MM.1S (cell line): ENCODE measurements at regions not wholly inside any gene's neighbourhood (a gene's known extent, or its start where the extent isn't known, plus 50 kb on each side); places are given as distances from the start of the nearest gene placed in this dataset.

Experiments
- DNase-seq: peaks from one replicate; pipeline ENCODE4 v3.0.0-alpha.2; 2015
- H2AFZ ChIP-seq: fragments of 300-600 bp; sonication (generic); 2 replicates; pipeline ENCODE4 v1.6.0; 2016; ENCODE audit warnings: antibody characterized with exemption, low read length
- H3F3A ChIP-seq: fragments of 300-600 bp; sonication (generic); 2 replicates; pipeline ENCODE4 v1.6.1; 2016; ENCODE audit warnings: mild to moderate bottlenecking, antibody characterized with exemption, low read length, moderate library complexity, mixed read lengths; ENCODE audit not compliant: insufficient read depth
- H3K27ac ChIP-seq: fragments of 300-600 bp; sonication (generic); 2 replicates; pipeline ENCODE4 v1.5.1; 2016; ENCODE audit warnings: mild to moderate bottlenecking, low read length
- H3K27me3 ChIP-seq: fragments of 300-600 bp; sonication (generic); replicated peaks from 2 replicates; pipeline ENCODE4 v1.6.0; 2016; ENCODE audit warnings: low read length; ENCODE audit not compliant: insufficient read depth
- H3K36me3 ChIP-seq: fragments of 300-600 bp; sonication (generic); replicated peaks from 2 replicates; pipeline ENCODE4 v1.6.1; 2016; ENCODE audit warnings: mild to moderate bottlenecking, low read length, mixed read lengths; ENCODE audit not compliant: insufficient read depth
- H3K4me1 ChIP-seq: fragments of 300-600 bp; sonication (generic); 2 replicates; pipeline ENCODE4 v1.6.1; 2016; ENCODE audit warnings: low read length, mixed read lengths
- H3K4me2 ChIP-seq: fragments of 300-600 bp; sonication (generic); 2 replicates; pipeline ENCODE4 v1.6.0; 2016; ENCODE audit warnings: low read depth, low read length
- H3K4me3 ChIP-seq: fragments of 300-600 bp; sonication (generic); 2 replicates; pipeline ENCODE4 v1.5.1; 2016; ENCODE audit warnings: low read length, mixed read lengths
- H3K79me2 ChIP-seq: fragments of 300-600 bp; sonication (generic); 2 replicates; pipeline ENCODE4 v1.6.1; 2016; ENCODE audit warnings: mixed run types, low read length, mixed read lengths
- H3K9ac ChIP-seq: fragments of 300-600 bp; sonication (generic); 2 replicates; pipeline ENCODE4 v1.6.1; 2016; ENCODE audit warnings: low read length, mixed read lengths
- H3K9me2 ChIP-seq: fragments of 300-600 bp; sonication (generic); replicated peaks from 2 replicates; pipeline ENCODE4 v1.6.1; 2016; ENCODE audit warnings: mild to moderate bottlenecking, low read length, mixed read lengths; ENCODE audit not compliant: insufficient read depth
- H3K9me3 ChIP-seq: fragments of 300-600 bp; sonication (generic); replicated peaks from 2 replicates; pipeline ENCODE4 v1.6.1; 2016; ENCODE audit warnings: mild to moderate bottlenecking, low read length, mixed read lengths; ENCODE audit not compliant: insufficient read depth
- H4K20me1 ChIP-seq: fragments of 300-600 bp; sonication (generic); 2 replicates; pipeline ENCODE4 v1.6.1; 2016; ENCODE audit warnings: mild to moderate bottlenecking, low read length, moderate library complexity, mixed read lengths; ENCODE audit not compliant: insufficient read depth
- EZH2 ChIP-seq: fragments of 300-600 bp; sonication (generic); optimal IDR thresholded peaks from 2 replicates; pipeline ENCODE3; 2017; ENCODE audit warnings: low read depth, mild to moderate bottlenecking, antibody characterized with exemption, low read length, mixed read lengths
- EZH2phosphoT487 ChIP-seq: fragments of 300-600 bp; sonication (generic); IDR thresholded peaks from 2 replicates; pipeline ENCODE4 v1.6.1; 2018; ENCODE audit warnings: antibody characterized with exemption, low read length
- TF ChIP-seq, protein P1 (sequence below): fragments of 300-600 bp; sonication (generic); IDR thresholded peaks from 2 replicates; pipeline ENCODE4 v1.5.1; 2016; ENCODE audit warnings: antibody characterized with exemption, low read length, mixed read lengths

DNA sequence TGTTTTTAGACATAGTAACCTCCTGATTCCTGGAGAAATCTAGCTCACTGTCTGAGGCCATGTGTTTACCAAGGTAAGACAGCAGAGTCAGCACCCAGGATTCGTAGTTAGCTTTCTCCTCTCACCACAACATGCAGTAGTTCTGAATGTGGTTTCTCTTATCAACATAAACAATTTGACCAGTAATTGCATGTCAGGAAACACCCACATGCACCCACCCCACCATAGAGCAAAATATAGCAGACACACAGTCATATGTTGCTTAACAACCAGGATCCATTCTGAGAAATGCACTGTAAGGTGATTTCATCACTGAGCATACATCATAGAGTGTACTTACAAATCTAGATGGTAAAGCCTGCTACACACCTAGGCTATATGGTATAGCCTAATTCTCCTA is 1004.0 kb downstream of the ANKRD7 start:
- no peak overlapping the region for H3K27ac ChIP-seq
- H3K27me3 ChIP-seq, result no peaks in the 10 kb centered on the region
- peak; percentile 76 for DNase-seq
- no peaks in the 10 kb centered on the region for H3K9me3 ChIP-seq
- no peaks in the 10 kb centered on the region for H4K20me1 ChIP-seq
- peaks cover 6% of the 10 kb centered on the region; the same call in 1 of the 2 replicates for H3K4me1 ChIP-seq
- no peaks in the 10 kb centered on the region for H3K36me3 ChIP-seq
- H3F3A ChIP-seq, result no peaks in the 10 kb centered on the region
- no peak overlapping the region for H3K9ac ChIP-seq
- no peak overlapping the region for H3K4me2 ChIP-seq
- H3K9me2 ChIP-seq, result no peaks in the 10 kb centered on the region
- no peak overlapping the region for H3K4me3 ChIP-seq
- TF ChIP-seq EZH2, result no peak
- no peak for TF ChIP-seq EZH2phosphoT487
- TF ChIP-seq, protein P1, sequence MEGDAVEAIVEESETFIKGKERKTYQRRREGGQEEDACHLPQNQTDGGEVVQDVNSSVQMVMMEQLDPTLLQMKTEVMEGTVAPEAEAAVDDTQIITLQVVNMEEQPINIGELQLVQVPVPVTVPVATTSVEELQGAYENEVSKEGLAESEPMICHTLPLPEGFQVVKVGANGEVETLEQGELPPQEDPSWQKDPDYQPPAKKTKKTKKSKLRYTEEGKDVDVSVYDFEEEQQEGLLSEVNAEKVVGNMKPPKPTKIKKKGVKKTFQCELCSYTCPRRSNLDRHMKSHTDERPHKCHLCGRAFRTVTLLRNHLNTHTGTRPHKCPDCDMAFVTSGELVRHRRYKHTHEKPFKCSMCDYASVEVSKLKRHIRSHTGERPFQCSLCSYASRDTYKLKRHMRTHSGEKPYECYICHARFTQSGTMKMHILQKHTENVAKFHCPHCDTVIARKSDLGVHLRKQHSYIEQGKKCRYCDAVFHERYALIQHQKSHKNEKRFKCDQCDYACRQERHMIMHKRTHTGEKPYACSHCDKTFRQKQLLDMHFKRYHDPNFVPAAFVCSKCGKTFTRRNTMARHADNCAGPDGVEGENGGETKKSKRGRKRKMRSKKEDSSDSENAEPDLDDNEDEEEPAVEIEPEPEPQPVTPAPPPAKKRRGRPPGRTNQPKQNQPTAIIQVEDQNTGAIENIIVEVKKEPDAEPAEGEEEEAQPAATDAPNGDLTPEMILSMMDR, result no peak
- no peaks in the 10 kb centered on the region for H3K79me2 ChIP-seq
- H2AFZ ChIP-seq, result no peak overlapping the region

DNA sequence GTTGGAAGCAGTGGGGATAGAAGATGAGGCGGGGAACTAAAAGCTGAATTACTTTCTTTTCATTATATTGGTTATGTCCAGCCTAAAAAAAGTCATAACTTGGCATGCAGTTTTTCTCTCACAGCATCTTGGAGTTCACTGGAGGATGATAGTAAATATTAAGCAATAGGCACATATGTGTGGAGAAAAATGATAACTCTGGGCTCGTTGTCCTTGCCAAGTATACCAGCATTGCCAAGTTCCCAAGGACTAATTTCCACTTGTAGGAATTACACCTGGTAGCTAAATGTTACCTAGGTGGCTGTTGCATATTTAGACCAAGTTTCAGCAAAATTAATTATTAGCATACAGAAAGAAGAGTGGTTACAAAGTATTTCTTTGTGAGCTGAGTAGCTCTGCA is 1007.6 kb downstream of the ANKRD7 start:
- H3K9me3 ChIP-seq, result no peaks in the 10 kb centered on the region
- H3K27ac ChIP-seq, result no peak overlapping the region
- no peak overlapping the region for H3K9ac ChIP-seq

DNA sequence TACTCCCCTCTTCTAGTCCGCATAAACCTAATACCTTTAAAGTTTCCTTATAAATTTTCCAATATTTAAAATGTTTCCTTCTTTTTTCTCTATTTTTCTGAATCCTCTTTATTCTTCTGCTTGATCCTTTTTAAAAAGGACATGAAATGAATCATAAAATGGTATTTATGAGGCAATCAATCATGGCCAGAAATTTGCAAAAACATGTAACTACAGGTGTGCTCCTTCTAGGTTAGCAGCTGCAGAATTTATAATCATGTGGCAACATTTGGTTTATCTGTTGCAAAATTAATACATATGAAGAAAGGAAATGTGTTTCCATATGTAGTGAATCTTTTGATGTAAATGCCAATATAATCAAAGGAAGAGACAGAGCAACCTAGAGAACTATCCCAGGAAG is 1008.5 kb downstream of the ANKRD7 start:
- H3K27ac ChIP-seq, result no peak overlapping the region
- H3F3A ChIP-seq, result no peaks in the 10 kb centered on the region
- DNase-seq, result no peak
- H3K4me3 ChIP-seq, result no peak overlapping the region
- no peaks in the 10 kb centered on the region for H3K9me2 ChIP-seq
- H3K79me2 ChIP-seq, result no peaks in the 10 kb centered on the region
- no peak overlapping the region for H3K9ac ChIP-seq
- no peaks in the 10 kb centered on the region for H3K27me3 ChIP-seq
- no peaks in the 10 kb centered on the region for H3K9me3 ChIP-seq
- H2AFZ ChIP-seq, result no peak overlapping the region
- TF ChIP-seq EZH2phosphoT487 (no peak), EZH2 (no peak)
- TF ChIP-seq, protein P1, result no peak
- H3K36me3 ChIP-seq, result no peaks in the 10 kb centered on the region
- H3K4me1 ChIP-seq, result peaks cover 6% of the 10 kb centered on the region; the same call in 1 of the 2 replicates
- no peaks in the 10 kb centered on the region for H4K20me1 ChIP-seq
- no peak overlapping the region for H3K4me2 ChIP-seq

More for the DNA sequence above, 1007.6 kb downstream of the ANKRD7 start:
- Histone ChIP-seq H4K20me1 (no peaks in the 10 kb centered on the region), H3F3A (no peaks in the 10 kb centered on the region), H3K4me1 (peaks cover 6% of the 10 kb centered on the region; the same call in 1 of the 2 replicates), H3K4me3 (no peak overlapping the region), H3K9me2 (no peaks in the 10 kb centered on the region), H3K4me2 (no peak overlapping the region), H3K27me3 (no peaks in the 10 kb centered on the region), H3K36me3 (no peaks in the 10 kb centered on the region), H2AFZ (no peak overlapping the region), H3K79me2 (no peaks in the 10 kb centered on the region)
- peak; percentile 2 for DNase-seq
- TF ChIP-seq, protein P1, result no peak
